ENCODE measurements at regions not wholly inside any gene's neighbourhood (a gene's known extent, or its start where the extent isn't known, plus 50 kb on each side); places are given as distances from the start of the nearest gene placed in this dataset.

DNA sequence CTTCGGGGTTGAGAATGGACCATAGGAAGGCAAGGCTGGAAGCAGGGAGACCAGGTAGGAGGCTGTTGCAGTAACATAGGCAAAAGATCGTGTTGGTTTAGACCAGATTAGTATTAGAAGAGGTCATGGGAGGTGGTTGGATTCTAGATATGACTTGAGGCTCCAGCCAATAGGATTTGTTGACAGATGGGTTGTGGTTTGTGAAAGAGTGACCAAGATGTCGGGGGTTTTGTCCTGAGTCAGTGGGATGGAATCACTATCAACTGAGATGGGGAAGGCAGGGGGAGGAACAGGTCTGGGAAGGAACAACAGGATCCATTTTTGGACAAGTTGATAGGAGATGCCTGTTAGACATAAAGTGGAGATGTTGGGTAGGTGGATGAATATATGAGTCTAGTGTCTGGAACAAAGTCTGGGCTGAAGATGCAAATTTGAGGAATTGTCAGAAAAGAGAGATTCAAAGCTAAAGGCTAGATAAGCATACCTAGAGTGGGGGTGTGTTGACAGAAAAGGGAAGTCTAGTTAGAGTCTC is 95.5 kb upstream of the NPHP3 start:
- TF ChIP-seq POLR2A (IDR thresholded peaks at IDR 0.05) = no peak
- TF ChIP-seq POLR2AphosphoS5 (IDR thresholded peaks at IDR 0.05) = no peak
- TF ChIP-seq CTCF (IDR thresholded peaks at IDR 0.05) = no peak
